ENCODE measurements at regions not wholly inside any gene's neighbourhood (a gene's known extent, or its start where the extent isn't known, plus 50 kb on each side); places are given as distances from the start of the nearest gene placed in this dataset.

- no peaks in the 10 kb centered on the region for H3K4me1 ChIP-seq (ENCODE audit: control insufficient read depth, insufficient read depth, low read length)
- peaks cover 12% of the 10 kb centered on the region for H3K9me3 ChIP-seq (ENCODE audit: control insufficient read depth, insufficient read depth, low read length)
- ATAC-seq: no peak
- no peak for TF ChIP-seq CTCF (IDR thresholded peaks at IDR 0.05)
- no peak overlapping the region for H3K27ac ChIP-seq (ENCODE audit: low read length)
- peaks cover 7% of the 10 kb centered on the region for H3K36me3 Mint-ChIP-seq
- no peak overlapping the region for H3K27ac Mint-ChIP-seq
- no peaks in the 10 kb centered on the region for H3K4me1 Mint-ChIP-seq
- H3K27me3 ChIP-seq (ENCODE audit: control insufficient read depth, insufficient read depth, low read length): no peaks in the 10 kb centered on the region
- no peak for DNase-seq
- peaks cover 20 to 32% of the 10 kb centered on the region in 2 donors for H3K9me3 Mint-ChIP-seq
- H3K27me3 Mint-ChIP-seq (ENCODE audit: low read depth in 2 of 2): no peaks in the 10 kb centered on the region
- H3K4me3 ChIP-seq (ENCODE audit: low read length): no peak overlapping the region
- H3K4me3 Mint-ChIP-seq: no peak overlapping the region
- H3K36me3 ChIP-seq (ENCODE audit: control insufficient read depth, insufficient read depth, low read length): no peaks in the 10 kb centered on the region
- intact Hi-C loops (cut with micrococcal nuclease): no loop called here
These were observed 400.6 kb upstream of the VSTM2A start for GRCh38 chr7:54141576-54141975.

GRCh38 chr7:54145716-54146115, 396.5 kb upstream of the VSTM2A start:
- Mint-ChIP-seq H3K9me3 (peaks cover 17 to 36% of the 10 kb centered on the region in 2 donors), H3K4me3 (no peak overlapping the region), H3K4me1 (no peaks in the 10 kb centered on the region), H3K36me3 (peaks cover 7% of the 10 kb centered on the region), H3K27me3 (ENCODE audit: low read depth in 2 of 2) (no peaks in the 10 kb centered on the region), H3K27ac (no peak overlapping the region)
- intact Hi-C loops (cut with micrococcal nuclease): no loop called here
- Histone ChIP-seq H3K27me3 (ENCODE audit: control insufficient read depth, insufficient read depth, low read length) (no peaks in the 10 kb centered on the region), H3K36me3 (ENCODE audit: control insufficient read depth, insufficient read depth, low read length) (no peaks in the 10 kb centered on the region), H3K4me3 (ENCODE audit: low read length) (no peak overlapping the region), H3K27ac (ENCODE audit: low read length) (no peak overlapping the region), H3K9me3 (ENCODE audit: control insufficient read depth, insufficient read depth, low read length) (peaks cover 9% of the 10 kb centered on the region), H3K4me1 (ENCODE audit: control insufficient read depth, insufficient read depth, low read length) (no peaks in the 10 kb centered on the region)
- DNase-seq (no peak), ATAC-seq (no peak)
- TF ChIP-seq CTCF (IDR thresholded peaks at IDR 0.05): no peak
- 85% methylated on average over 8 of the region's 8 CpGs for WGBS (ENCODE audit: insufficient coverage)

- Mint-ChIP-seq H3K36me3 (peaks cover 19% of the 10 kb centered on the region), H3K27me3 (ENCODE audit: low read depth in 2 of 2) (no peaks in the 10 kb centered on the region), H3K4me3 (no peak overlapping the region), H3K27ac (no peak overlapping the region), H3K4me1 (no peaks in the 10 kb centered on the region), H3K9me3 (peaks cover 20 to 44% of the 10 kb centered on the region in 2 donors)
- DNase-seq (no peak), ATAC-seq (no peak)
- peaks cover 4% of the 10 kb centered on the region for H3K9me3 ChIP-seq (ENCODE audit: control insufficient read depth, insufficient read depth, low read length)
- no peak overlapping the region for H3K27ac ChIP-seq (ENCODE audit: low read length)
- WGBS (ENCODE audit: insufficient coverage): 78% methylated on average over 1 of the region's 2 CpGs
- H3K36me3 ChIP-seq (ENCODE audit: control insufficient read depth, insufficient read depth, low read length): no peaks in the 10 kb centered on the region
- no peak overlapping the region for H3K4me3 ChIP-seq (ENCODE audit: low read length)
- TF ChIP-seq CTCF (IDR thresholded peaks at IDR 0.05): no peak
- no peaks in the 10 kb centered on the region for H3K27me3 ChIP-seq (ENCODE audit: control insufficient read depth, insufficient read depth, low read length)
- H3K4me1 ChIP-seq (ENCODE audit: control insufficient read depth, insufficient read depth, low read length): no peaks in the 10 kb centered on the region
- intact Hi-C loops (cut with micrococcal nuclease): no loop called here
These were observed 388.7 kb upstream of the VSTM2A start for GRCh38 chr7:54153462-54153861.

GRCh38 chr7:54159088-54159487, 383.1 kb upstream of the VSTM2A start:
- H3K4me1 Mint-ChIP-seq: no peaks in the 10 kb centered on the region
- ATAC-seq: no peak

More at GRCh38 chr7:54159088-54159487, 383.1 kb upstream of the VSTM2A start:
- no peaks in the 10 kb centered on the region for H3K4me1 ChIP-seq (ENCODE audit: control insufficient read depth, insufficient read depth, low read length)
- Mint-ChIP-seq H3K27me3 (ENCODE audit: low read depth in 2 of 2) (no peaks in the 10 kb centered on the region), H3K36me3 (peaks cover 24% of the 10 kb centered on the region), H3K9me3 (peaks cover 23 to 36% of the 10 kb centered on the region in 2 donors), H3K4me3 (no peak overlapping the region), H3K27ac (no peak overlapping the region)
- TF ChIP-seq CTCF (IDR thresholded peaks at IDR 0.05): no peak
- intact Hi-C loops (cut with micrococcal nuclease): no loop called here
- 83% methylated on average over 1 of the region's 2 CpGs for WGBS (ENCODE audit: insufficient coverage)
- H3K36me3 ChIP-seq (ENCODE audit: control insufficient read depth, insufficient read depth, low read length): no peaks in the 10 kb centered on the region
- no peak overlapping the region for H3K27ac ChIP-seq (ENCODE audit: low read length)
- H3K4me3 ChIP-seq (ENCODE audit: low read length): no peak overlapping the region
- no peaks in the 10 kb centered on the region for H3K9me3 ChIP-seq (ENCODE audit: control insufficient read depth, insufficient read depth, low read length)
- DNase-seq: no peak
- no peaks in the 10 kb centered on the region for H3K27me3 ChIP-seq (ENCODE audit: control insufficient read depth, insufficient read depth, low read length)

Data from natural killer cell (primary cell).